ENCODE measurements at regions not wholly inside any gene's neighbourhood (a gene's known extent, or its start where the extent isn't known, plus 50 kb on each side); places are given as distances from the start of the nearest gene placed in this dataset.

GRCh38 chr18:73261243-73261642 lies 393.5 kb upstream of the NETO1 start:
- Histone ChIP-seq H3K36me3 (no peaks in the 10 kb centered on the region), H3K9me3 (no peaks in the 10 kb centered on the region), H3K27me3 (no peaks in the 10 kb centered on the region), H3K4me1 (no peaks in the 10 kb centered on the region), H3K27ac (no peak overlapping the region), H3K4me3 (no peak overlapping the region)
- intact Hi-C loops (cut with DNase I; ENCODE audit: low total_unique reads) = no loop called here
- TF ChIP-seq CTCF (IDR thresholded peaks at IDR 0.05) (no peak), POLR2A (IDR thresholded peaks at IDR 0.05) (no peak)
- DNase-seq = no peak

GRCh38 chr18:73258375-73259087 lies 390.7 kb upstream of the NETO1 start:
- Histone ChIP-seq H3K9me3 (no peaks in the 10 kb centered on the region), H3K36me3 (no peaks in the 10 kb centered on the region), H3K4me3 (no peak overlapping the region), H3K4me1 (no peaks in the 10 kb centered on the region), H3K27me3 (no peaks in the 10 kb centered on the region), H3K27ac (no peak overlapping the region)
- no peak for TF ChIP-seq CTCF (IDR thresholded peaks at IDR 0.05)
- intact Hi-C loops (cut with DNase I; ENCODE audit: low total_unique reads) = no loop called here
- DNase-seq = no peak

GRCh38 chr18:73254564-73254963 lies 386.8 kb upstream of the NETO1 start:
- intact Hi-C loops (cut with DNase I; ENCODE audit: low total_unique reads) = no loop called here
- H3K27ac ChIP-seq = no peak overlapping the region
- no peak for DNase-seq
- H3K4me3 ChIP-seq = no peak overlapping the region
- no peaks in the 10 kb centered on the region for H3K4me1 ChIP-seq
- no peaks in the 10 kb centered on the region for H3K27me3 ChIP-seq
- TF ChIP-seq POLR2A (IDR thresholded peaks at IDR 0.05) = no peak
- TF ChIP-seq CTCF (IDR thresholded peaks at IDR 0.05) = no peak
- no peaks in the 10 kb centered on the region for H3K36me3 ChIP-seq
- no peaks in the 10 kb centered on the region for H3K9me3 ChIP-seq

- intact Hi-C loops (cut with DNase I; ENCODE audit: low total_unique reads) = no loop called here
- DNase-seq = no peak
- TF ChIP-seq POLR2A (IDR thresholded peaks at IDR 0.05) (no peak), CTCF (IDR thresholded peaks at IDR 0.05) (no peak)
- H3K27me3 ChIP-seq = no peaks in the 10 kb centered on the region
- no peaks in the 10 kb centered on the region for H3K4me1 ChIP-seq
- no peaks in the 10 kb centered on the region for H3K36me3 ChIP-seq
- no peak overlapping the region for H3K27ac ChIP-seq
- no peaks in the 10 kb centered on the region for H3K9me3 ChIP-seq
- no peak overlapping the region for H3K4me3 ChIP-seq
Measured at GRCh38 chr18:73249030-73249429, 381.2 kb upstream of the NETO1 start.

- TF ChIP-seq CTCF (IDR thresholded peaks at IDR 0.05) = no peak
- TF ChIP-seq POLR2A (IDR thresholded peaks at IDR 0.05) = no peak
- H3K27me3 ChIP-seq = no peaks in the 10 kb centered on the region
- no peak overlapping the region for H3K27ac ChIP-seq
- DNase-seq = no peak
- no peaks in the 10 kb centered on the region for H3K4me1 ChIP-seq
- H3K4me3 ChIP-seq = no peak overlapping the region
- intact Hi-C loops (cut with DNase I; ENCODE audit: low total_unique reads) = no loop called here
- H3K36me3 ChIP-seq = no peaks in the 10 kb centered on the region
- H3K9me3 ChIP-seq = no peaks in the 10 kb centered on the region
Measured at GRCh38 chr18:73246763-73247162, 379.0 kb upstream of the NETO1 start.
